Omental fat pad (tissue), 3 donors: ENCODE measurements at regions not wholly inside any gene's neighbourhood (a gene's known extent, or its start where the extent isn't known, plus 50 kb on each side); places are given as distances from the start of the nearest gene placed in this dataset.

Experiments used
- ATAC-seq: fragments of 150-250 bp; one replicate; pipeline ENCODE4 v1.9.1; 2016; ENCODE audit warnings: mild to moderate bottlenecking, moderate library complexity; ENCODE audit not compliant: low FRiP score
- DNase-seq: peaks from one replicate; pipeline ENCODE4 v3.0.0-alpha.2; 2019; ENCODE audit warnings: low spot score
- CTCF ChIP-seq, 3 donors: fragments of 450-650 bp; IDR thresholded peaks; one replicate each; pipeline ENCODE4 v1.5.1; 2016 to 2017; ENCODE audit warnings: antibody characterized with exemption in 3 of 3, mild to moderate bottlenecking in 3 of 3, moderate library complexity in 2 of 3

- DNase-seq (no peak), ATAC-seq (no peak)
- TF ChIP-seq CTCF (IDR thresholded peaks at IDR 0.05) = no peak
Measured at GRCh38 chr10:78320506-78320905, 286.8 kb downstream of the RPS24 start.

DNA sequence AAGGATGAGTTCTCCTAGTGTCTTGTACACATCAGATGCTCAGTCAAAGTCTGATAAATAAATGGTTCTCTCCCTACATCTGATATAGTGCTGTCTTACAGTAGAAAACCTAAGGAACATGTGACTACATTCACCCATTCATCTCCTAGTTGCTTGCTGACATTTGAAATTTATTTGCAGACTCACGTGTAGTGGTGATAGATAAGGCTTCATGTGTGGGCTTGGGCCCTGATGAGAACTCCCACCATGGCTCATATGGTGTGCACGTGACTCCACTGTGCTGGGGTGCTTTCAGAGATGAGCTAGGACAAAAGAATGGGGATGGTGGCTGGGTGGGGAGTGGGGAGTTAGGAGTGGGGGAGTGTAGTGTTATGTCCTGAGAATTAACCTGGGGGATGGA, 287.3 kb downstream of the RPS24 start:
- no peak for TF ChIP-seq CTCF (IDR thresholded peaks at IDR 0.05)
- DNase-seq (no peak), ATAC-seq (no peak)

GRCh38 chr10:78321500-78321899, 287.8 kb downstream of the RPS24 start:
- no peak for TF ChIP-seq CTCF (IDR thresholded peaks at IDR 0.05)
- ATAC-seq = no peak
- DNase-seq = no peak

- ATAC-seq (no peak), DNase-seq (no peak)
- TF ChIP-seq CTCF (IDR thresholded peaks at IDR 0.05) = no peak
Measured at GRCh38 chr10:78326372-78326771, 292.7 kb downstream of the RPS24 start.

GRCh38 chr10:78327778-78328591, 294.3 kb downstream of the RPS24 start:
- DNase-seq (no peak), ATAC-seq (no peak)
- no peak for TF ChIP-seq CTCF (IDR thresholded peaks at IDR 0.05)

DNA sequence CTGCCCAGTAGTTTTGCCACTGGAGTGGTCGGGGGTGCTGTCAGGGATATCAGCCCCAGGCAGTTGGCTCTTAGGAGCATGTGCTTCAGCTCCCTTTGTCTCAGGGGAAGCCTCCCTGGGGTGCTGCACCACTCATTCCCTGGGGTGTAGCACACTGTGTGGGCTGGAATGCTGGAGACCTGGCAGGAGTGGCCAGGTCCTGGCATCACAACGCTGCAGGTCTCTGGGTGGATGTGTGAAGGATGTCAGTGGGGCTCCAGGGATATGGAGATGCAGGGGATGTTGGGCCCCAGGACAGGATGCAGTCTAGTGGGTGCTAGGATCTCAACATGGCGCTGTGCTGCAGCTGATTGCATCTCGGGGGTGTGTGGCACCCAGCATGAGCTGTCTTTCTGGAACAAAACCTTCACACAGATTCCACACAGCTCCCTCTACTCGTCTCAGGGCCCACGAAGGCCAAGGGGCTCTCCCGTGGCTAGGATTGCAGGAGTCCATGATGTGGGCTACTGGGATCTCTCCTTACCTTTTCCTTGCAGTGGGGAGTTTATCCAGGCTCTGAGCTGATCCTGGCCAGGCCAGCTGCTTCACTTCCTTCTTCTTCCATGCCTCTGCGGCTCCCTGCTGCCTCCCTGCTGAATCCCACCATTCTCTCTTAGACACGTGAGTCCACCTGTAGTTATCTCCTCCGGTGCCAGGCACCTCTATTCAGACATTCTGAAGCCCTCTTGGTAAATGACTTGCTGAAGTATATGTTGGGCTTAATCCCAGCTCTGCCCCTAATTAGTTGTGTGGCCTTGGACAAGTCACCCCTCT, 295.1 kb downstream of the RPS24 start:
- DNase-seq (no peak), ATAC-seq (no peak)
- TF ChIP-seq CTCF (IDR thresholded peaks at IDR 0.05) = no peak
